ENCODE measurements at regions not wholly inside any gene's neighbourhood (a gene's known extent, or its start where the extent isn't known, plus 50 kb on each side); places are given as distances from the start of the nearest gene placed in this dataset.

- no peak for ATAC-seq (ENCODE audit: poor library complexity)
- Mint-ChIP-seq H3K27me3 (no peaks in the 10 kb centered on the region), H3K4me1 (ENCODE audit: low read depth) (no peaks in the 10 kb centered on the region), H3K27ac (no peak overlapping the region), H3K4me3 (no peak overlapping the region), H3K9me3 (peaks cover 7% of the 10 kb centered on the region), H3K36me3 (ENCODE audit: low read depth) (no peaks in the 10 kb centered on the region)
- DNase-seq: no peak
- H3K27me3 ChIP-seq (ENCODE audit: control insufficient read depth in 1 of 2, insufficient read depth in 2 of 2, low read length in 2 of 2): no peaks in the 10 kb centered on the region
- intact Hi-C loops (cut with DNase I, micrococcal nuclease): no loop called here
- no peak overlapping the region for H3K27ac ChIP-seq (ENCODE audit: low read depth in 1 of 2, low read length in 2 of 2)
- no peak for TF ChIP-seq CTCF (IDR thresholded peaks at IDR 0.05)
- H3K36me3 ChIP-seq (ENCODE audit: insufficient read depth, low read length): no peaks in the 10 kb centered on the region
- H3K9me3 ChIP-seq (ENCODE audit: control insufficient read depth in 1 of 2, insufficient read depth in 1 of 2, low read length in 2 of 2): peaks cover 0 to 3% of the 10 kb centered on the region in 2 experiments
- CTCF ChIA-PET: no interaction called here
- POLR2A ChIA-PET: interaction anchor here (1.1 kb wide), 1 partner anchor 9 kb away, joined by 3 read pairs; no protein-coding TSS in a partner anchor
- H3K4me3 ChIP-seq (ENCODE audit: low read length): no peak overlapping the region
- no peaks in the 10 kb centered on the region for H3K4me1 ChIP-seq (ENCODE audit: insufficient read depth, low read length)
Observed at GRCh38 chr9:24712206-24712605, 166.5 kb upstream of the IZUMO3 start.

GRCh38 chr9:24708814-24709213, 163.1 kb upstream of the IZUMO3 start:
- no peak for TF ChIP-seq CTCF (IDR thresholded peaks at IDR 0.05)
- DNase-seq (no peak), ATAC-seq (ENCODE audit: poor library complexity) (no peak)
- Mint-ChIP-seq H3K27me3 (no peaks in the 10 kb centered on the region), H3K9me3 (peaks cover 3% of the 10 kb centered on the region), H3K27ac (no peak overlapping the region), H3K4me1 (ENCODE audit: low read depth) (no peaks in the 10 kb centered on the region), H3K4me3 (no peak overlapping the region), H3K36me3 (ENCODE audit: low read depth) (no peaks in the 10 kb centered on the region)
- POLR2A ChIA-PET: no interaction called here
- intact Hi-C loops (cut with DNase I, micrococcal nuclease): no loop called here
- Histone ChIP-seq H3K27me3 (ENCODE audit: control insufficient read depth in 1 of 2, insufficient read depth in 2 of 2, low read length in 2 of 2) (no peaks in the 10 kb centered on the region), H3K4me1 (ENCODE audit: insufficient read depth, low read length) (no peaks in the 10 kb centered on the region), H3K36me3 (ENCODE audit: insufficient read depth, low read length) (no peaks in the 10 kb centered on the region), H3K9me3 (ENCODE audit: control insufficient read depth in 1 of 2, insufficient read depth in 1 of 2, low read length in 2 of 2) (peaks cover 0 to 8% of the 10 kb centered on the region in 2 experiments), H3K27ac (ENCODE audit: low read depth in 1 of 2, low read length in 2 of 2) (no peak overlapping the region), H3K4me3 (ENCODE audit: low read length) (no peak overlapping the region)
- CTCF ChIA-PET: no interaction called here

GRCh38 chr9:24698881-24699518, 153.3 kb upstream of the IZUMO3 start:
- H3K27me3 Mint-ChIP-seq: no peaks in the 10 kb centered on the region
- no peak overlapping the region for H3K27ac Mint-ChIP-seq
- CTCF ChIA-PET: no interaction called here
- H3K4me3 ChIP-seq (ENCODE audit: low read length): no peak overlapping the region
- H3K4me3 Mint-ChIP-seq: no peak overlapping the region
- H3K4me1 Mint-ChIP-seq (ENCODE audit: low read depth): no peaks in the 10 kb centered on the region
- H3K36me3 ChIP-seq (ENCODE audit: insufficient read depth, low read length): no peaks in the 10 kb centered on the region
- no peak for ATAC-seq (ENCODE audit: poor library complexity)
- DNase-seq: no peak
- H3K9me3 Mint-ChIP-seq: peaks cover 9% of the 10 kb centered on the region
- intact Hi-C loops (cut with DNase I, micrococcal nuclease): no loop called here
- H3K9me3 ChIP-seq (ENCODE audit: control insufficient read depth in 1 of 2, insufficient read depth in 1 of 2, low read length in 2 of 2): peaks cover 0 to 6% of the 10 kb centered on the region in 2 experiments
- no peaks in the 10 kb centered on the region for H3K27me3 ChIP-seq (ENCODE audit: control insufficient read depth in 1 of 2, insufficient read depth in 2 of 2, low read length in 2 of 2)
- H3K36me3 Mint-ChIP-seq (ENCODE audit: low read depth): no peaks in the 10 kb centered on the region
- TF ChIP-seq CTCF (IDR thresholded peaks at IDR 0.05): no peak
- POLR2A ChIA-PET: no interaction called here
- no peaks in the 10 kb centered on the region for H3K4me1 ChIP-seq (ENCODE audit: insufficient read depth, low read length)
- no peak overlapping the region for H3K27ac ChIP-seq (ENCODE audit: low read depth in 1 of 2, low read length in 2 of 2)

Data from CD4-positive, alpha-beta T cell (primary cell).